Adipocyte (in vitro differentiated cells): ENCODE measurements at regions not wholly inside any gene's neighbourhood (a gene's known extent, or its start where the extent isn't known, plus 50 kb on each side); places are given as distances from the start of the nearest gene placed in this dataset.
"Not testable (repeated sequence)": the region's sequence is repeated elsewhere in the genome, so short reads cannot be mapped to it uniquely, and the experiment has no call there.

Source experiments
- DNase-seq: peaks from one replicate; pipeline ENCODE4 v3.0.0-alpha.2; 2015; ENCODE audit warnings: low read depth
- H3K27me3 ChIP-seq: replicated peaks from 2 replicates; pipeline ENCODE4 v1.7.0; 2013; ENCODE audit warnings: mild to moderate bottlenecking, low read length, moderate library complexity; ENCODE audit not compliant: control insufficient read depth, insufficient read depth
- H3K36me3 ChIP-seq: 2 replicates; pipeline ENCODE4 v1.7.0; 2013; ENCODE audit warnings: low read length, mild to moderate bottlenecking, moderate library complexity; ENCODE audit not compliant: control insufficient read depth, insufficient read depth, severe bottlenecking
- H3K4me1 ChIP-seq: 2 replicates; pipeline ENCODE4 v1.7.0; 2013; ENCODE audit warnings: mild to moderate bottlenecking, low read length, moderate library complexity; ENCODE audit not compliant: control insufficient read depth, insufficient read depth
- H3K4me3 ChIP-seq: 2 replicates; pipeline ENCODE4 v1.7.0; 2013; ENCODE audit warnings: mild to moderate bottlenecking, low read length, moderate library complexity
- H3K9ac ChIP-seq: 2 replicates; pipeline ENCODE4 v1.7.0; 2013; ENCODE audit warnings: mild to moderate bottlenecking, low read length, moderate library complexity
- H3K9me3 ChIP-seq: 2 replicates; pipeline ENCODE4 v1.7.0; 2013; ENCODE audit warnings: mild to moderate bottlenecking, low read length, moderate library complexity; ENCODE audit not compliant: control insufficient read depth

DNA sequence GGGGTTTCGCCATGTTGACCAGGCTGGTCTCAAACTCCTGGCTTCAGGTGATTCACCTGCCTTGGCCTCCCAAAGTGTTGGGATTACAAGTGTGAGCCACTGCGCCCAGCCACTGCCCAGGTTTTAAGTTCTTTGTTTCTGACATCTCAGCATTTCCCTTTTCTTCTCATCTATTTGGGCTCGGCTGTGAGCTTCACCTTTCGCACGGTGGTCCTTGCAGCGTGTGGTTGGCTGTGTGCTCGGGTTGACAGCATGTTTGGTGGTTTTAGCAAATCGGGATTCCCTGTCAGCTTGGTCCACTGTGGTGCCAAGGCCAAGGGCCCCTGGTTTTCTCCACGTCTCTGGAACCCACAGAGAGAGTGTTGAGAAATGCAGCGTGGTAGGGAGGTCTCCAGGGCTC lies 138.8 kb downstream of the DNAJB6 start:
- Histone ChIP-seq H3K4me3 (no peak overlapping the region), H3K9me3 (peaks cover 34% of the 10 kb centered on the region), H3K4me1 (no peaks in the 10 kb centered on the region), H3K36me3 (no peaks in the 10 kb centered on the region), H3K27me3 (peaks cover 5% of the 10 kb centered on the region), H3K9ac (no peak overlapping the region)
- no peak for DNase-seq

DNA sequence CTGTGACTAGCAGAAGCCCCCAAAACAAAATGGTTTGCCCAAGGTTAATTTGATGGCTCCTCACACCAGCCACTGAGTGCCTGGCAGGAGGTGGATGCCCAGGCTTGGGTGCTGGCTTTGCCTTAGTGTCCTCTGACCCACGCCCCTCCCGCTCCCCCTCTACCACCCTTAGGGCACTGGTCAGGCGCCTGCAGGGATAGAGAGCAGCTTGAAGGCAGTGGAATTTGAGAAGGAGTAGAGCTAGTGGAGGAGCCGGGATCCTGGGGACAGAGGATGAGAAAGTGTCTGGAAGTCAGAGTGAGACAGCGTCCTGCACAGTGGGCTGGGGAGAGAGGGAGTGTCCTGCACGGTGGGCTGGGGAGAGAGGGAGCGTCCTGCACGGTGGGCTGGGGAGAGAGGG lies 139.4 kb downstream of the DNAJB6 start:
- H3K9ac ChIP-seq, result no peak overlapping the region
- no peaks in the 10 kb centered on the region for H3K36me3 ChIP-seq
- no peaks in the 10 kb centered on the region for H3K4me1 ChIP-seq
- peaks cover 5% of the 10 kb centered on the region for H3K27me3 ChIP-seq
- no peak for DNase-seq
- H3K9me3 ChIP-seq, result peaks cover 34% of the 10 kb centered on the region
- no peak overlapping the region for H3K4me3 ChIP-seq

DNA sequence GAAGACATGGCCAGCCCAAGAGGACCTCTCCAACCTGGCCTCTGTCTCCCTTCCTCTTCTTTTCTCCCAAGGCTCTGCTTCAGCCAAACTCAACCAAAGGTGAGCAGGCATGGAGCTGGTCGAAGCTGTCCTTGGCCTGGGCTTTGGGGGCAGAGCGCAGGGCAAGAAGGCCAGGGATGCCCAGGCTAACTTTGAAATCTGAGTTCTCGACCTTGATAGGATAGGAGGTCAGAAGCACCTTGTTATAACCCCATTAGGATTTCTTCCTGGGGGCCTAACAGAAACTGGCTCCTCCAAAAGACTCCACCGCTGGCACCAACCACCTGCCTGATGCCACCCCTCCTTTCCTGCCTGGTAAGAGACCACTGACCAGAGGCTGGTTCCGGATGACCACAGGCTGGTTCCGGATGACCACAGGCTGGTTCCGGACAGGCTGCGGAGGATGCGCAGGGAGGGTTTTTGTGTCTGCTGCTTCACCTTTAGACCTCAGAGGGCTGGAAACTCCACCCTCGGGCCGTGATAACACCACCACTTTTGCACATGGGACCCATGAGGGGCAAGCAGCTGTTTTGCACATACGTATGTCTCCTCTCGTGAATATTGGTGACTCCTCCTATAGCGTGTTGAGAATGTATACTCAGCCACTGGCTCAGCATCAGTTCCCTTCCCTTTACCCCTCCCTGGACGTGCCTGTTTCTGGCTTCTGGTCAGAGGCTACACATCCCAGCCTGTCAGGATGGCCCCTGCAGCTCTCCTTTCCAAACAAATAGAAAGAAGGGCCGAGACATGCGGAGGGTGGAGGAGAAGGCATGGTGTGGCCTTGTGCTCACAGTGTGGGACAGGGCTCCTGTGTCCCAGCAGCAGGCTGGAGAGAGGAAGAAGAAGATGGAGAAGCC lies 140.1 kb downstream of the DNAJB6 start:
- Histone ChIP-seq H3K9ac (no peak overlapping the region), H3K27me3 (peaks cover 5% of the 10 kb centered on the region), H3K4me3 (no peak overlapping the region), H3K4me1 (no peaks in the 10 kb centered on the region), H3K9me3 (peaks cover 33% of the 10 kb centered on the region), H3K36me3 (no peaks in the 10 kb centered on the region)
- DNase-seq, result no peak

- no peak overlapping the region for H3K9ac ChIP-seq
- no peaks in the 10 kb centered on the region for H3K4me1 ChIP-seq
- H3K4me3 ChIP-seq, result peak overlapping the region; percentile 40
- peaks cover 5% of the 10 kb centered on the region for H3K27me3 ChIP-seq
- no peak for DNase-seq
- H3K36me3 ChIP-seq, result no peaks in the 10 kb centered on the region
- H3K9me3 ChIP-seq, result peaks cover 28% of the 10 kb centered on the region
Measured at GRCh38 chr7:157477550-157478212, 140.9 kb downstream of the DNAJB6 start.

- not testable (repeated sequence) for H3K27me3 ChIP-seq, DNase-seq, H3K4me3 ChIP-seq, H3K36me3 ChIP-seq, H3K4me1 ChIP-seq, H3K9ac ChIP-seq
- peaks cover 19% of the 10 kb centered on the region for H3K9me3 ChIP-seq
Measured at GRCh38 chr7:157478611-157479010, 141.8 kb downstream of the DNAJB6 start.

- H3K36me3 ChIP-seq, result no peaks in the 10 kb centered on the region
- H3K9me3 ChIP-seq, result peaks cover 12% of the 10 kb centered on the region
- no peaks in the 10 kb centered on the region for H3K4me1 ChIP-seq
- no peak for DNase-seq
- H3K4me3 ChIP-seq, result no peak overlapping the region
- peaks cover 5% of the 10 kb centered on the region for H3K27me3 ChIP-seq
- H3K9ac ChIP-seq, result no peak overlapping the region
Measured at GRCh38 chr7:157479326-157479725, 142.5 kb downstream of the DNAJB6 start.

- Histone ChIP-seq H3K9me3 (peaks cover 4% of the 10 kb centered on the region), H3K4me3 (no peak overlapping the region), H3K27me3 (peaks cover 5% of the 10 kb centered on the region), H3K9ac (no peak overlapping the region), H3K36me3 (no peaks in the 10 kb centered on the region), H3K4me1 (no peaks in the 10 kb centered on the region)
- DNase-seq, result no peak
Measured at GRCh38 chr7:157480371-157481050, 143.7 kb downstream of the DNAJB6 start.

DNA sequence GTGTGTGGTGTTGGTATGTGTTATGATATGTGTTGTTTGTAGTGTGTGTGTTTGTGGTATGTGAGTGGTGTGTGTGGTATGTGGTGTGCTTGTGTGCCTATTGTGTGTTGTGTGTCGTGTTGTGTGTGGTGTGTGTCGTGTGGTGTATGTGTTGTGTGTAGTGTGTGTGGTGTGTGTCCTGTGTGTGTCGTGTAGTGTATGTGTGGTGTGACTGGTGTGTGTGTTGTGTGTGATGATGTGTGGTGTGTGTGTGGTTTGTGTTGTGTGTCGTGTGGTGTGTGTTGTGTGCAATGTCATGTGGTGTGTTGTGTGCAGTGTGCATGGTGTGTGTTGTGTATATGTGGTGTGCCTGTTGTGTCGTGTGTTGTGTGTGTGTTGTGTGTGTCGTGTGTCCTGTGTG lies 144.6 kb downstream of the DNAJB6 start:
- Histone ChIP-seq H3K36me3 (no peaks in the 10 kb centered on the region), H3K4me3 (no peak overlapping the region), H3K4me1 (no peaks in the 10 kb centered on the region), H3K9ac (no peak overlapping the region), H3K27me3 (peaks cover 5% of the 10 kb centered on the region), H3K9me3 (no peaks in the 10 kb centered on the region)
- DNase-seq, result no peak

GRCh38 chr7:157482025-157482424 lies 145.2 kb downstream of the DNAJB6 start:
- H3K4me3 ChIP-seq, result no peak overlapping the region
- H3K27me3 ChIP-seq, result peaks cover 3% of the 10 kb centered on the region
- H3K36me3 ChIP-seq, result no peaks in the 10 kb centered on the region
- H3K4me1 ChIP-seq, result no peaks in the 10 kb centered on the region
- no peak for DNase-seq
- H3K9ac ChIP-seq, result no peak overlapping the region
- H3K9me3 ChIP-seq, result no peaks in the 10 kb centered on the region

GRCh38 chr7:157482517-157483087 lies 145.8 kb downstream of the DNAJB6 start:
- H3K9me3 ChIP-seq, result no peaks in the 10 kb centered on the region
- H3K9ac ChIP-seq, result no peak overlapping the region
- no peaks in the 10 kb centered on the region for H3K27me3 ChIP-seq
- no peak for DNase-seq
- H3K4me1 ChIP-seq, result no peaks in the 10 kb centered on the region
- H3K36me3 ChIP-seq, result no peaks in the 10 kb centered on the region
- no peak overlapping the region for H3K4me3 ChIP-seq

DNA sequence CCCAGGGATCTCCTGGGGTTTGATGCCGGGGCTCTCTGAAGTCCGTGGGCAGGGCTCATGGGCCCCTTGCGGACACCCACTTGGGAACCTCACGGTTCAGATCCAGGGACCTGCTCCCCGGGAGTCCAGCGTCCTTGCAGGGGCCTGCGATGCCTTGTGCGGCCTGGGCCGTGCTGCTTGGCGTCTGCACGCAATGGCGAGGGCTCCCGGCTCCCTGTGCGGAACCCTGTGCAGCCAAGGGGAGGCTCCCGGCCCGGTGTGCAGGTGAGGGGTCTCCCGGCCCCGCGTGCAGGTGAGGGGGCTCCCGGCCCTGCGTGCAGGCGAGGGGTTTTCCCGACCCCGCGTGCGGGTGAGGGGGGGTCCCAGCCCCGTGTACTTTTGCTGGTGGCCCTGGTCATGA lies 146.7 kb downstream of the DNAJB6 start:
- Histone ChIP-seq H3K4me3 (no peak overlapping the region), H3K9ac (no peak overlapping the region), H3K9me3 (no peaks in the 10 kb centered on the region), H3K36me3 (no peaks in the 10 kb centered on the region), H3K4me1 (no peaks in the 10 kb centered on the region), H3K27me3 (no peaks in the 10 kb centered on the region)
- no peak for DNase-seq
